ENCODE measurements at regions not wholly inside any gene's neighbourhood (a gene's known extent, or its start where the extent isn't known, plus 50 kb on each side); places are given as distances from the start of the nearest gene placed in this dataset.

DNA sequence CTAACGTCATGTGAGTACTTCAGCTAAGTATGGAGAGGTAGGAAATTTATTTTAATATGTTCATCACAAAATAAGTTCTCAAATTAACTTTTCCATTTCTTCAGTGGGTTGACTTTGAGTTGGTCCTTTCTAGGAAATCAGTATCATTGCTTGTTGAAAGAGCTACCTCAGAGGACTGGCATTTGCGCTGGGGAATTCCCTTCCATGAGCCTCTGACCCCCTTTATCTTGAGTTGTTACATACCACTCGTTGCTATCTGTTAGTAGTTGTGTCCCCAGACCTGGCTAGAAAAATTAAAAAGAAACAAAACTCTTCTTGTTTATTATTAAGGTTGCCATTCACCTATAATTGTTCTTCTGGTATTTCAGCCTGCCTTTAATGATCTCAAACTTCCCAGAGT lies 96.8 kb upstream of the ROBO2 start:
- DNase-seq, result no peak

DNA sequence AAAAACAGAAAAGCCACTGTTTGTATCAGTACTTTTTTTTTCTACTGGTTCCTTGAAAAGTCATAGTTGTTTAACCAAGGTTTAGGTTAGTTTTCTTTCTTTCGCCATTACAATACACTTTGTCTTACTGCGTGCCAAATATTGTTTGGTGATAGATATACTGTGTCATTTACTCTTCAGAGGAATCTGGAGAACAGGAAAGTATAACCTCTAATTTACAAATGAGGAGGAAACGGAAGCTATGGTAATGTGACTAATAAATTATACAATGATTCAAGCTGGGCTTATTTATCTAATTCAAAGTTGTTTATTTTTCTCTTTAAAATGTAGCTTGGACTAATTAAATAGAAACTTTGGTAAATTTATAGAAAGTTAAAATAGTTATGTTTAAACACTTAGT lies 96.2 kb upstream of the ROBO2 start:
- DNase-seq, result no peak

- no peak for DNase-seq
Measured at GRCh38 chr3:76949033-76949432, 90.9 kb upstream of the ROBO2 start.

DNA sequence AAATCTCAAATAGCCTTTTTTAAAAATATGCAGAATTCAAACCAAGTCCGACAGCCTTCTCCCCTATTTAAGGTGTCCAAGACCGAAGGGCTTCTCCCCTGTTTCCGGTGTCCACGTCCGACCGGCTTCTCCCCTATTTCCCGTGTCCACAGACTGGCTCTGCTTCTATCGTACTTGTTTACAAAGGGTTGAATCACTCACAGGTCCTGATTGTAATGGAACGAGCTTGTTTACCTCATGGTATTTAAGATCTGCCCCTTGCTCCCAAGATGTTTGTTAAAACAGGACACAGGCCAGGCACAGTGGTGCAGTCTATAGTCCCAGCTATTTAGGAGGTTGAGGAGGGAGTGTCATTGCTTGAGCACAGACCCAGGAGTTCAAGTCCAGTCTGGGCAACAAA lies 90.4 kb upstream of the ROBO2 start:
- DNase-seq, result no peak

- DNase-seq, result no peak
Measured at GRCh38 chr3:76950590-76950989, 89.3 kb upstream of the ROBO2 start.

DNA sequence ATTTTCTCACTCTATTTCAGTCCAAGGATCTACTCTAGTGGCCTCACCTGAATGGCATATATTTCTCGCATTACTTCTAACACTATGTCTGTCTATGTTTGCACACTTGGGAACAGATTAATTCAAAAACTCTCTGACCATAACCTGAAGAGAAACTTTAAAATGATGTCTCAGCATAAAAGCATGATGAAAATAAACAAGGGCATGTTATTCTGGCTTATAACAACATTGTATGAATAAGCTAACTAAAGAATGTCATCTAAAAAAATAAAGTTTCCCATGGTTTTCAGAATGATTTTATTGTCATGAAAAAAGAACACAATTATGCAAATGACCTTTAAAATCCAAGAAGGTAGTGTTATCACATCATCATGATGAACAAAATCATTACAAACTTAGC lies 85.5 kb upstream of the ROBO2 start:
- no peak for DNase-seq

GRCh38 chr3:76958274-76958673 lies 81.6 kb upstream of the ROBO2 start:
- DNase-seq, result no peak

DNA sequence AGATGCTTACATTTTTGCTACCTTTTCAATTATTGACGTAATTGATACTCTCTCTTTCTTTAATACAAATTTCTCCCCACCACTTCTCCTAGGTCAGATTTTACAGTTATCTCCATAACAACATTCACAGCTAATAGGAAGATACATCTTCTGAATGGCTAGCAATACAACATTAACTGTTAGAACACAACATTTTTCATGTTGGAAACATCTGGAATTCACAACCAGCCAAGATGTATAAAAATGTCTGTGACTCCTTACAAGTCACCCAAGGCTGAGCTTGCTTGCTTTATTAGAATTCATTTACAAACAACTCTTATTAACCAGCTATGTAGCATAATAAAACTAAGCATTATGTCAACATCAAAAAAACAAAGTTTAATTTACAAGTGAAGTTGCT lies 81.0 kb upstream of the ROBO2 start:
- DNase-seq, result no peak

GRCh38 chr3:76961284-76961683 lies 78.6 kb upstream of the ROBO2 start:
- no peak for DNase-seq

DNA sequence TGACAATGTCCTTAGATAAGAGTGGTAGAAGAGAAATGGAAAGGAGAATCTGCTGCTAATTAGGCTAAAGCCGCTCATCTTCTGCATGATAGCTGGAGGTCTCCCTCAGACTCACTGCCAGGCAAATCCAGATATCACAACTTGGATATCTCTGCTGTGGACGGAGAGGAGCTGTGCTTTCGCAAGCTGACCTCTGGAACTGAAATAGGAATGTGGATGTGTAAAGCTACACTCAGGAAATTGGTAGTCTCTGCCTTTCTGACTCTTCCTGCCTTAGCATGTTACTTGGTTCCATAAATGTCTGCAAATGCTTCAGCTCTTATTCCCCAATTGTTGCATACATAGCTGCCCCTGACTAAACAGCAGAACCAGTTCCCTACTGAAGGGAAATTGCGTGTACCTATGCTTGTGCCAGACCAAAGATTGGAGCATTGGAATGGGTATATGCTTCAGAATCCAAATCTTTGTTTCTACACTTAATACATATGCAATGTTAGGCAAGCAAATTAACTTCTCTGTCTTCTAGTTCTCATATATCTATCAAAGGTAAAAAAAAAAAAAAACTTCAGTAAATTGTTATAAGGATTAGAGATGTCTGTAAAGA lies 74.7 kb upstream of the ROBO2 start:
- DNase-seq, result no peak

DNA sequence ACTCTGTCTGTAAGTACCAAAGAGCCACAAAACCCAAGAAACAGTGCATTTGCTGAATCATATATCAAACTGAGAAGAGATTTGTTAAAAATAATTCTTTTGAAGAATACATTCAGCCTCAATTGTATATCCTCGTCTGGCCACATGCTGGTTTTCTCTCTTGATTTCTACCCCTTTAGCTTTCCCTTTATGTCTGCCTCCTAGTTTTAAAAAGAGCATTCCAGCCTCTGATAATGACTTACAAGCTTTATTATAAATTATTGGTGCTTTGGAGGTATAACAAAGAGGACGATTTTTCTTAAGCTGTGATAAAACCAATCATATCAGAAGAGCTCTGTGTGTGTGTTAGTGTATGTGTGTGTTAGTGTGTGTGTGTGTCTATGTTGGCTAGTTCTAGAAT lies 70.4 kb upstream of the ROBO2 start:
- no peak for DNase-seq

DNA sequence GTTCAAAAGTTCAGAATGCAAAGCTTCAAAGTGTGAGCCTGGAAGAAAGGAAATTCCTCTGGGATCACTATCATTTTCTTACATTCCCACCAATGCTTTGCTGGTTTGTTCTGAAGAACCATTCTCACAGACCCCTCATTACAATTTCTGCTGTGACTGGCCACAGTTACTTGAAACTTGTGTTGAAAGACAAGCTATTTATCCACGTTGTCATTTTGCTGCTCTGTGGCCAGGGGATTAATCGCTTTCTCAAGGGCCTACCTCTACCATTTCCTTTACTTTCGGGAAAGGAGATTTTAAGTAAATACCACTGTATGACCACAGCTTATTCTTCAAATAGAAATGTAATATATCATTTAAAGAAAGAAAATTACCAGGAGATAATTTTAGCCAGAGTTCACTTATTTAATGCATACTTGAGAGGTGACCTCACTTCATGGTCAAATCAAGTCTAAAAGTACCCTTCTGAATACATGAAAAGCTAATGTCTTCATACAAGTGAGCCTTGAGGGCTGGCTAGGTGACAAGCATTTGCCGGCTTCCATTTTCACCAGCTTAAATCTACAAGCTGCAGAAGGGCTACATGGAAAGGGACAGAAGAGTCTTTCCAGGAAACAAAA lies 69.8 kb upstream of the ROBO2 start:
- no peak for DNase-seq

DNA sequence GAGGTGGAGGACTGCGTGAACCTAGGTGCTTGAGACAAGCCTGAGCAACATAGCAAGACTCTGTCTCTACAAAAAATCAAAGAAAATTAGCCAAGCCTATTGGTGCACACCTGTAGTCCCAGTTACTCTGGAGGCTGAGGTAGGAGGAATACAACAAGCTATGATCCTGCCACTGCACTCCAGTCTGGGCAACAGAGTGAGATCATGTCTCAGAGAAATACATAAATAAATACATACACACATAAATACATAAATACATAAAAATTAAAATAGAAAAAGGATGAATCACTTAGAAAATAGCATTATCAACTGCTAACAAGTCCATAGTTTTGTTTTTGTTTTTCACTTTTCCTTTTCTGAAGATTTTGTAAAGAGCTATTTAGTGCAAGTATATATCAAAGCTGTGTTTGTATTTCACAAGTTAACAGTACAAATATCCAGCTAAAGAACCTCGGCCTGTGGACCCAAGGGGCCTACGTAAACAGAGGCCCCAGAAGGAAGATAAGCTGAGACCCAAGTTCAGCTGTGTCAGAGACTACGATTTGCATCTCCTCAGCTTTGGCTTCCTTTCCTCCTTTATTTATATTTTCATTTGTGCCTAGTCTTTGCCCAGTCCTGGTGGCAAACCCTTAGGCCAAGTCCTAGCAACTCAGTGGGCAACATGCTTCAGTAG lies 67.1 kb upstream of the ROBO2 start:
- DNase-seq, result no peak

- no peak for DNase-seq
Measured at GRCh38 chr3:76976996-76977395, 62.9 kb upstream of the ROBO2 start.

- no peak for DNase-seq
Measured at GRCh38 chr3:76985645-76986044, 54.3 kb upstream of the ROBO2 start.

DNA sequence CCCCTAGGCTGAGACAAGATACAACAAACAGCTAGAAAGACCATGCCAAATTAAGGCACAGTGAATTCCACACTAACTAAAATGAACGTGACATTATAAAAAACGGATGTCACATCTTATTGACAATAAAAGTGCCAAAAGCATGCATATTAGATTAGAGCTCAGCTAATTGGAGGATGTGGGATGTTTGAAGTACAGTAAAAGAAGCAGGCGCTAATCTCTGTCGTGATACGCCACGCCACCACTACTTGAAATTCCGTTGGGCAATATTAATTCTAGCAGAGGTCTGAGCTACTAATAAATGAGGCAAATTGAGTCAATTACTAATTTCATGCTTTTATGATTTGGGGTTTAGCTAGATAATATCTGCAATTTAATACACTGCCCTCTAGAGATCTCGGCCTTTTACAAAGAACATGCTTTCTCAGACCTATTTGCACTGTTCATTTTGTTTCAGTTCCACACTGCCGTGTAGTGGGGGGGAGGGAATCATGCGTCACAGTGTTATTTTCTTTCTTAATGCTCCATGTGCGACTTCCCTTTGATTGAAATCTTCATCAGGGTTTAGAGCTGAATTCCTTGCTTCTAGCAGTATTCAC lies 52.9 kb upstream of the ROBO2 start:
- no peak for DNase-seq
